OCI-LY1 (cell line): ENCODE measurements at regions not wholly inside any gene's neighbourhood (a gene's known extent, or its start where the extent isn't known, plus 50 kb on each side); places are given as distances from the start of the nearest gene placed in this dataset.

Experiments
- H2AFZ ChIP-seq: fragments of 200-600 bp; sonication (generic), shearing (Covaris generic); 2 replicates; pipeline ENCODE4 v1.6.0; 2014; ENCODE audit warnings: antibody characterized with exemption, mild to moderate bottlenecking, low read length
- H3F3A ChIP-seq: fragments of 200-600 bp; sonication (generic), shearing (Covaris generic); 2 replicates; pipeline ENCODE4 v1.6.0; 2014; ENCODE audit warnings: mild to moderate bottlenecking, antibody characterized with exemption, low read length, moderate library complexity; ENCODE audit not compliant: insufficient read depth
- H3K27ac ChIP-seq: fragments of 200-600 bp; sonication (generic); 2 replicates; pipeline ENCODE4 v1.5.1; 2014; ENCODE audit warnings: low read length, mixed run types, mild to moderate bottlenecking, low read depth; ENCODE audit not compliant: poor library complexity, severe bottlenecking
- H3K27me3 ChIP-seq: fragments of 200-600 bp; sonication (generic); 2 replicates; pipeline ENCODE4 v1.6.0; 2014; ENCODE audit warnings: antibody characterized with exemption, mild to moderate bottlenecking, low read length, moderate library complexity; ENCODE audit not compliant: insufficient read depth
- H3K36me3 ChIP-seq: fragments of 200-600 bp; sonication (generic); 2 replicates; pipeline ENCODE4 v1.6.1; 2014; ENCODE audit warnings: mild to moderate bottlenecking, antibody characterized with exemption, low read length, moderate library complexity, mixed read lengths; ENCODE audit not compliant: insufficient read depth
- H3K4me1 ChIP-seq: fragments of 200-600 bp; sonication (generic); 2 replicates; pipeline ENCODE4 v1.5.1; 2014; ENCODE audit warnings: mild to moderate bottlenecking, low read length, moderate library complexity; ENCODE audit not compliant: insufficient read depth, severe bottlenecking
- H3K4me2 ChIP-seq: fragments of 200-600 bp; sonication (generic), shearing (Covaris generic); 2 replicates; pipeline ENCODE4 v1.6.1; 2014; ENCODE audit warnings: low read length
- H3K4me3 ChIP-seq: fragments of 200-600 bp; sonication (generic); 2 replicates; pipeline ENCODE4 v1.5.1; 2014; ENCODE audit warnings: low read length, low read depth, mild to moderate bottlenecking, mixed read lengths; ENCODE audit not compliant: poor library complexity, severe bottlenecking
- H3K79me2 ChIP-seq: fragments of 200-600 bp; shearing (Covaris generic); 2 replicates; pipeline ENCODE4 v1.6.1; 2016; ENCODE audit warnings: mixed run types, low read length, mixed read lengths; ENCODE audit not compliant: insufficient read depth
- H3K9ac ChIP-seq: fragments of 200-600 bp; sonication (generic), shearing (Covaris generic); 2 replicates; pipeline ENCODE4 v1.6.1; 2014; ENCODE audit warnings: mild to moderate bottlenecking, low read length, mixed read lengths
- H3K9me2 ChIP-seq: fragments of 200-600 bp; sonication (generic), shearing (Covaris generic); 2 replicates; pipeline ENCODE4 v1.6.1; 2014; ENCODE audit warnings: low read depth, mild to moderate bottlenecking, low read length, mixed read lengths
- H3K9me3 ChIP-seq: fragments of 200-600 bp; shearing (Covaris generic); 2 replicates; pipeline ENCODE4 v1.6.1; 2014; ENCODE audit warnings: low read length, mixed read lengths
- H4K20me1 ChIP-seq: fragments of 200-600 bp; sonication (generic), shearing (Covaris generic); 2 replicates; pipeline ENCODE4 v1.6.0; 2016; ENCODE audit warnings: mild to moderate bottlenecking, low read length; ENCODE audit not compliant: insufficient read depth
- EZH2 ChIP-seq: fragments of 200-600 bp; sonication (generic), shearing (Covaris generic); IDR thresholded peaks from 2 replicates; pipeline ENCODE4 v1.8.0; 2017; ENCODE audit warnings: borderline replicate concordance, mixed run types, mild to moderate bottlenecking, antibody characterized with exemption, low read length, moderate library complexity, mixed read lengths
- TF ChIP-seq, protein P1 (sequence below): fragments of 200-600 bp; sonication (generic), shearing (Covaris generic); IDR thresholded peaks from 2 replicates; pipeline ENCODE4 v1.5.1; 2017; ENCODE audit warnings: mild to moderate bottlenecking, antibody characterized with exemption, low read length, moderate library complexity, mixed read lengths

DNA sequence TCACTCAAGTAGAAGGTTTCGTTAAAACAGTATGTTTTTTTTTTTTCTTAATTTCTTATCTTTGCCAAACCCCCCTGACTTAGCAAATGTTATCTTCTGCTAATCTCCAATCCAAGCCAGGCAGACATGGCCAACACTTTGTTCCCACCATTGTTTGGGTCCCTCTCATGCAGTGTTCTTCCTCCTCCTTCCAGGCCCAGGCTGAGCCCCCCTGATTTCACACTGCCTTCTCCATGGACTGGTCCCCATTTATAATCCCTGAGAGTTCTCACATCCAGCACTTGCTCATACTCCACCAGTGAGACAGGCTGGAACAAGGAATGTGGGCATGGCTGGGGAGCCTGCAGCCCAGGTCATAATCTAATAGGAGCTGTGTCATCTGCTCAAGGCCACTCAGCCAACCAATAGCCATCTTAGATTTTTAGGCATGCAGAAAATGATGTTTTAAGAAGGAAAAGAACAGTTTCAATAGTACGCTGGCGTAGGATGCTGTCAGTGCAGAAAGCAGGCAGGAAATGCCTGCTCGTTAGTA, 238.4 kb upstream of the CCDC196 start:
- Histone ChIP-seq H3K4me3 (no peak overlapping the region), H3K27me3 (no peaks in the 10 kb centered on the region)

DNA sequence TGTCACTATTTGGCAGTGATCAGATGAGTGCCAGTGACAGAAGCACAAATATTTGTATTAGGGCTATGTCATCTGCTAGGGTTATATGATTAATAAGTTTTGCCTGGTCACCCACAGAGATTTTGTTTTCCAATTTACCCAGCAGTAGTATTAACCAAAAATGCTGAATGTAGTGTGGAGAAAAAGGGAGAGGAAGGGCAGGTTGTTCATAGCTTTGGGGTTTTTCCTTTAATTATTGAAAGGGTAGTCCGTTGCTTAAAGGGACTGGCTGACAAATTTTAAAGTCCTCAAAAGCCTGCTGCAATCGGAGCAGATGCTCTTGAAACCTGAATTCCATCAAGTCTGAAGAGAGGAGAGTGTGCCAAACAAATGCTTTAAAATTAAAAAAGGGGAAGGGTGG, 237.9 kb upstream of the CCDC196 start:
- H2AFZ ChIP-seq = no peak overlapping the region
- no peaks in the 10 kb centered on the region for H4K20me1 ChIP-seq
- H3K4me1 ChIP-seq = no peaks in the 10 kb centered on the region
- H3K36me3 ChIP-seq = no peaks in the 10 kb centered on the region
- H3K9me2 ChIP-seq = no peaks in the 10 kb centered on the region
- no peak overlapping the region for H3K27ac ChIP-seq
- H3K9me3 ChIP-seq = no peaks in the 10 kb centered on the region
- no peak overlapping the region for H3K4me3 ChIP-seq
- H3K79me2 ChIP-seq = no peaks in the 10 kb centered on the region
- no peak overlapping the region for H3K9ac ChIP-seq
- TF ChIP-seq, protein P1, sequence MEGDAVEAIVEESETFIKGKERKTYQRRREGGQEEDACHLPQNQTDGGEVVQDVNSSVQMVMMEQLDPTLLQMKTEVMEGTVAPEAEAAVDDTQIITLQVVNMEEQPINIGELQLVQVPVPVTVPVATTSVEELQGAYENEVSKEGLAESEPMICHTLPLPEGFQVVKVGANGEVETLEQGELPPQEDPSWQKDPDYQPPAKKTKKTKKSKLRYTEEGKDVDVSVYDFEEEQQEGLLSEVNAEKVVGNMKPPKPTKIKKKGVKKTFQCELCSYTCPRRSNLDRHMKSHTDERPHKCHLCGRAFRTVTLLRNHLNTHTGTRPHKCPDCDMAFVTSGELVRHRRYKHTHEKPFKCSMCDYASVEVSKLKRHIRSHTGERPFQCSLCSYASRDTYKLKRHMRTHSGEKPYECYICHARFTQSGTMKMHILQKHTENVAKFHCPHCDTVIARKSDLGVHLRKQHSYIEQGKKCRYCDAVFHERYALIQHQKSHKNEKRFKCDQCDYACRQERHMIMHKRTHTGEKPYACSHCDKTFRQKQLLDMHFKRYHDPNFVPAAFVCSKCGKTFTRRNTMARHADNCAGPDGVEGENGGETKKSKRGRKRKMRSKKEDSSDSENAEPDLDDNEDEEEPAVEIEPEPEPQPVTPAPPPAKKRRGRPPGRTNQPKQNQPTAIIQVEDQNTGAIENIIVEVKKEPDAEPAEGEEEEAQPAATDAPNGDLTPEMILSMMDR = no peak
- no peak for TF ChIP-seq EZH2
- no peak overlapping the region for H3K4me2 ChIP-seq
- no peaks in the 10 kb centered on the region for H3K27me3 ChIP-seq
- no peaks in the 10 kb centered on the region for H3F3A ChIP-seq

More for the DNA sequence above, 238.4 kb upstream of the CCDC196 start:
- no peaks in the 10 kb centered on the region for H3K36me3 ChIP-seq
- H3K4me1 ChIP-seq = no peaks in the 10 kb centered on the region
- no peak overlapping the region for H2AFZ ChIP-seq
- H3K79me2 ChIP-seq = no peaks in the 10 kb centered on the region
- H3K9ac ChIP-seq = no peak overlapping the region
- no peaks in the 10 kb centered on the region for H3F3A ChIP-seq
- H3K4me2 ChIP-seq = no peak overlapping the region
- H4K20me1 ChIP-seq = no peaks in the 10 kb centered on the region
- no peaks in the 10 kb centered on the region for H3K9me3 ChIP-seq
- no peak for TF ChIP-seq EZH2
- TF ChIP-seq, protein P1 = no peak
- no peaks in the 10 kb centered on the region for H3K9me2 ChIP-seq
- H3K27ac ChIP-seq = no peak overlapping the region

DNA sequence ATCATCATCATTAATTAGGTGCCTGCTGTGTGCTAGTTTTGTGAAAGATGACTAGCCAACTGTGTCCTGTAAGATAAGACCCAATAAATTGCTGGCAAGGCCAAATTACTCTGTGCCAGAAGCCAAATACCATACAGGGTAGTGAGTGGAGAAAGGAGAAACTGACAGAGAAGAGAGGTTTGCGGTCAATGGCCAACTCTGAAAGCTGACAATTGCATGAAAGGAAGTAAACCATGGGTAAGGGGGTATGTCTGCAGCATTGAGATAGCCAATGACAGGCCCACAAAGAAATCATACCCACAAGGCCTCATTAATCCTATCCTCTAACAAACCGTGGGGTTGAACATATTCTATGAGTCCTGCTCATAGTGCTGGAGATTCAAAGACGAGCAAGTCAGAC, 236.6 kb upstream of the CCDC196 start:
- Histone ChIP-seq H3K9me3 (no peaks in the 10 kb centered on the region), H3K9ac (no peak overlapping the region), H3K36me3 (no peaks in the 10 kb centered on the region), H2AFZ (no peak overlapping the region), H3K9me2 (no peaks in the 10 kb centered on the region), H3K79me2 (no peaks in the 10 kb centered on the region), H3K4me1 (no peaks in the 10 kb centered on the region), H3F3A (no peaks in the 10 kb centered on the region), H3K4me3 (no peak overlapping the region), H3K27ac (no peak overlapping the region), H4K20me1 (no peaks in the 10 kb centered on the region), H3K27me3 (no peaks in the 10 kb centered on the region), H3K4me2 (no peak overlapping the region)
- TF ChIP-seq EZH2 = no peak
- TF ChIP-seq, protein P1 = no peak
